A673 (cell line): ENCODE measurements at regions not wholly inside any gene's neighbourhood (a gene's known extent, or its start where the extent isn't known, plus 50 kb on each side); places are given as distances from the start of the nearest gene placed in this dataset.

ENCODE experiments used
- BruUV-seq: library from RNA; stranded (reverse); fragments of 400-500 nt; replicated peaks from 2 replicates; lab custom pipeline; 2021; lab: Mats Ljungman, UMichigan
- CTCF ChIA-PET: fragments of 300-600 bp; sonication (Branson Sonifier 250); formaldehyde crosslinking; loops from one replicate; lab custom pipeline; 2022; ENCODE audit warnings: antibody characterized with exemption; lab: Charles Lee
- POLR2A ChIA-PET: fragments of 300-600 bp; sonication (Branson Sonifier 250); formaldehyde crosslinking; loops from one replicate; lab custom pipeline; 2022; ENCODE audit warnings: antibody characterized with exemption; ENCODE audit not compliant: low non-redundant PET; lab: Charles Lee
- DNase-seq: peaks from one replicate; pipeline ENCODE4 v3.0.0-alpha.2; 2015; ENCODE audit warnings: low spot score
- H3K27ac ChIP-seq: fragments of 200-600 bp; sonication (generic); 2 replicates; pipeline ENCODE4 v1.5.1; 2016; ENCODE audit warnings: mixed run types, low read depth, mild to moderate bottlenecking, mixed read lengths, antibody characterized with exemption, low read length; ENCODE audit not compliant: poor library complexity, severe bottlenecking
- H3K27me3 ChIP-seq: fragments of 200-600 bp; sonication (generic); replicated peaks from 2 replicates; pipeline ENCODE4 v1.6.1; 2017; ENCODE audit warnings: mixed run types, low read depth, mild to moderate bottlenecking, mixed read lengths, antibody characterized with exemption, low read length; ENCODE audit not compliant: insufficient read depth, poor library complexity
- H3K36me3 ChIP-seq: fragments of 200-600 bp; sonication (generic); 2 replicates; pipeline ENCODE4 v1.6.1; 2016; ENCODE audit warnings: mixed run types, mild to moderate bottlenecking, mixed read lengths, antibody characterized with exemption, low read length; ENCODE audit not compliant: insufficient read depth, poor library complexity, severe bottlenecking
- H3K4me1 ChIP-seq: fragments of 200-600 bp; sonication (generic); 2 replicates; pipeline ENCODE4 v1.6.1; 2017; ENCODE audit warnings: mixed run types, mild to moderate bottlenecking, mixed read lengths, antibody characterized with exemption, low read length; ENCODE audit not compliant: insufficient read depth, poor library complexity, severe bottlenecking
- H3K4me3 ChIP-seq: fragments of 200-600 bp; sonication (generic); 2 replicates; pipeline ENCODE4 v1.5.1; 2016; ENCODE audit warnings: low read depth, mixed run types, mild to moderate bottlenecking, mixed read lengths, low read length; ENCODE audit not compliant: poor library complexity, severe bottlenecking
- H3K9me3 ChIP-seq: fragments of 200-600 bp; sonication (generic); 2 replicates; pipeline ENCODE4 v1.6.1; 2016; ENCODE audit warnings: mixed run types, low read depth, mild to moderate bottlenecking, mixed read lengths, antibody characterized with exemption, low read length; ENCODE audit not compliant: poor library complexity, severe bottlenecking
- CTCF ChIP-seq: fragments of 300-800, 200-600 bp; sonication (generic); conservative IDR thresholded peaks from 2 replicates; pipeline ENCODE4 v1.5.1; 2017; ENCODE audit warnings: low read depth, mild to moderate bottlenecking, antibody characterized with exemption, low read length, moderate library complexity, mixed read lengths
- intact Hi-C: fragments of 100-400 bp; cut with micrococcal nuclease; formaldehyde crosslinking; loops from one replicate; pipeline ENCODE4 v1.10.0; 2022; ENCODE audit not compliant: unreplicated experiment

DNA sequence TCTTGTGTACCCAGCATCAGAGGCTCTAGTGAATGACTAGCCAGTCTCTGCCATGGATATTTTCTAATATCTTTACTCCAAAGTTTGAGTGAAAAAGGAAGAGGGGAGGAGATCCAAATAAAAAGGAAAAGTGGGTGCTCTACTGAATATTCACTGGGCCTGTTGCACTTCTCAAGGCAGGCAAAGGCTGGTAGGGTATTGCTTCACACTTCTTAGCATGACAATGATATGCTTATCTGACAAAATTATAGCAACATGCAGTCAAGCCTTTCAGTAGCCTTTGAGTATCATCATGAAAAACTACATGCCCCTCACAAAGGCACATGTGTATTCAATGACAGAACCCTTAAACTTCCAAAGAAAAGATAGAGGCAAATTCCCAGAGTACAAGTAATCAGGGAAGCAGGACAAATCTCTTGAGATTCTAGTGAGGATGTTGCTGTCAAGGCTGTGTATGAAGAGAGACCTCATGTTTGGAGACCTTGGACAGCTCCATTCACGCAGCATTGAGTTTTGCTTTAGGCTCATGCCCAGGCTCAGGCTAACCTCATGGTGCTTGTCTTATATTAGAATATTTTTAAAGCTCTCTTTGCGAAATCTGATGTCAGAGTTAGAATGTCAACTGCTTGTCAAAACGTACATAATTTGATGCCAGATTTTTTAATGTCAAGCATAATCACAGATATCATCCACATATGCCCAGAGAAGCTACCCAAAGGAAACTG lies 506.9 kb downstream of the OCA2 start:
- no peaks in the 10 kb centered on the region for H3K27me3 ChIP-seq
- H3K4me3 ChIP-seq: no peak overlapping the region
- H3K36me3 ChIP-seq: no peaks in the 10 kb centered on the region
- no peaks in the 10 kb centered on the region for H3K4me1 ChIP-seq
- BruUV-seq: no TSS peak
- TF ChIP-seq CTCF: no peak
- DNase-seq: no peak
- no peak overlapping the region for H3K27ac ChIP-seq
- ChIA-PET CTCF (no interaction called here), POLR2A (no interaction called here)
- peaks cover 65% of the 10 kb centered on the region for H3K9me3 ChIP-seq
- intact Hi-C loops: no loop called here
